VCaP (cell line): ENCODE measurements at regions not wholly inside any gene's neighbourhood (a gene's known extent, or its start where the extent isn't known, plus 50 kb on each side); places are given as distances from the start of the nearest gene placed in this dataset.
"Not testable (repeated sequence)": the region's sequence is repeated elsewhere in the genome, so short reads cannot be mapped to it uniquely, and the experiment has no call there.

ENCODE experiments used
- H3K27ac ChIP-seq: fragments of 450-650 bp; 2 replicates; pipeline ENCODE4 v1.5.1; 2017
- TF ChIP-seq, protein P1 (sequence below): fragments of 450-650 bp; conservative IDR thresholded peaks from 2 replicates; pipeline ENCODE4 v1.5.1; 2017; ENCODE audit warnings: mild to moderate bottlenecking, moderate library complexity

DNA sequence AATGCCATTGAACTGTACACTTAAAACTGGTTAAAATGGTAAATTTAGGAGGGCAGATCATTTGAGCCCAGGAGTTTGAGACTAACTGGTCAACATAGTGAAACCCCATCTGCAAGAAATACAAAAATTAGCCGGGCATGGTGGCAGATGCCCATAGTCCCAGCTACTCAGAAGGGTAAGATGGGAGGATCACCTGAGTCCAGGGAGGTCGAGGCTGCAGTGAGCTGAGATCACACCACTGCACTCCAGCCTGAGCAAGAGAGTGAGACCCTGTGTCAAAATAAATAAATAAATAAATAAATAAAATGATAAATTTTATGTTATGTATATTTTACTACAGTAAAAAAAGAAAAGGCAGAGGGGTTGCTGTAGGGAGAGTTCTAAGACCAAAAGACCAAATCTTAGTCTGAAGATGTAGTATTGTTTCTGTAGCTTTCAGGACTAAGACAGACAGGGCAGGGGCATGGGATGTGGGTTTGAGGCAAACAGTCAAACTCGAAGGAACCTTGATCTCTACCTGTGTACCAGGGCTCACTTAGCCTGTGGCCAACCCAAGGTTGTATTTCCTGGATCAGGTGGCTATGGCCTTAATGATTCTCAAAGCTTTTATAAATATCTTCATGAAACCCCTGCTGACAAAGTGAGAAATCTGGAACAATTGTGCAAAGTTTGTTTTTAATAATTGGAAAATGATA is 316.7 kb downstream of the CYRIA start:
- no peak overlapping the region for H3K27ac ChIP-seq
- TF ChIP-seq, protein P1, sequence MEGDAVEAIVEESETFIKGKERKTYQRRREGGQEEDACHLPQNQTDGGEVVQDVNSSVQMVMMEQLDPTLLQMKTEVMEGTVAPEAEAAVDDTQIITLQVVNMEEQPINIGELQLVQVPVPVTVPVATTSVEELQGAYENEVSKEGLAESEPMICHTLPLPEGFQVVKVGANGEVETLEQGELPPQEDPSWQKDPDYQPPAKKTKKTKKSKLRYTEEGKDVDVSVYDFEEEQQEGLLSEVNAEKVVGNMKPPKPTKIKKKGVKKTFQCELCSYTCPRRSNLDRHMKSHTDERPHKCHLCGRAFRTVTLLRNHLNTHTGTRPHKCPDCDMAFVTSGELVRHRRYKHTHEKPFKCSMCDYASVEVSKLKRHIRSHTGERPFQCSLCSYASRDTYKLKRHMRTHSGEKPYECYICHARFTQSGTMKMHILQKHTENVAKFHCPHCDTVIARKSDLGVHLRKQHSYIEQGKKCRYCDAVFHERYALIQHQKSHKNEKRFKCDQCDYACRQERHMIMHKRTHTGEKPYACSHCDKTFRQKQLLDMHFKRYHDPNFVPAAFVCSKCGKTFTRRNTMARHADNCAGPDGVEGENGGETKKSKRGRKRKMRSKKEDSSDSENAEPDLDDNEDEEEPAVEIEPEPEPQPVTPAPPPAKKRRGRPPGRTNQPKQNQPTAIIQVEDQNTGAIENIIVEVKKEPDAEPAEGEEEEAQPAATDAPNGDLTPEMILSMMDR = no peak

DNA sequence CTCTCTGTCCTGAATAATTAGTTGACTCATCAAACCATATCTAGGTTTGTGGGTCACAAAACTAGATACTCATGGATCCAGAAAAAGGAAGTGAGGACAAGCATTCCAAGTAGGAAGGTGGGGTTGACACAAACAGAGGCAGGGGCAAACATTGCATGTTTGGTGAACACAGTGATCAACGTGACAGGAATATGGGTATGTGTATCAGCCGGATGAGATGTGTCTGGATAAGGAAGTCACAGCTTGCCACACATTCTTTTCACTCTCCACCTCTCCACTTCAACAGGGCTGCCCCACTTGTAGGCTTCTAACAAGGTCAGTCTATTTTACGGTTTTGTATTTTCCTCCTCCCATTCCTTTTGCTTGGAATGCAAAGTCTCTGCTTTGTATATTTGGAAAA is 319.0 kb downstream of the CYRIA start:
- no peak overlapping the region for H3K27ac ChIP-seq
- TF ChIP-seq, protein P1 = no peak

DNA sequence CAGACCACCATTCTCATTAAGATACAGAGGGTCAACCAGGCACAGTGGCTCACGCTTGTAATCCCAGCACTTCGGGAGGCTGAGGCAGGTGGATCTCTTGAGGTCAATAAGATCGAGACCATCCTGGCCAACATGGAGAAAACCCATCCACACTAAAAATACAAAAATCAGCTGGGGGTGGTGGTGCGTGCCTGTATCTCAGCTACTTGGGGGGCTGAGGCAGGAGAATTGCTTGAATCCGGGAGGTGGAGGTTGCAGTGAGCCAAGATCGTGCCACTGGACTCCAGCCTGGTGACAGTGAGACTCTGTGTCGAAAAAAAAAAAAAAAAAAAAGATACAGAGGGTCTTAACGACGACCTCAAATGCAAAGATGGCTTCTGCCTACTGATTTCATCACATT is 320.4 kb downstream of the CYRIA start:
- not testable (repeated sequence) for H3K27ac ChIP-seq

DNA sequence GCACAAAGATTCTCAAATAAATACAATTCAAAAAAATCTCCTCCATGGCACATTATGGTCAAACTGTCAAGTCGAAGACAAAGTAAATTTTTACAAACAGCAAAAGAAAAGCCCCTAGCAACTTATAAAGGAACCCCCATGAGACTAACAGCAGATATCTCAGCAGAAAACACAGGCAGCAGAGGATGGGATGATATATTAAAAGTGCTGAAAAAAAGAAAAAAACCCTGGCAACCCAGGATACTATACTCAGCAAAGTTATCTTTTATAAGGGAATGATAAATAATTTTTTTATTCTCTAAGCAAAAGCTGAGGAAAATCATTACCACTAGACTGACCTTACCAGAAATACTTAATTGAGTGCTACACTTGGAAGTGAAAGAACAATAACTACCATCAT is 326.4 kb downstream of the CYRIA start:
- TF ChIP-seq, protein P1 = no peak

DNA sequence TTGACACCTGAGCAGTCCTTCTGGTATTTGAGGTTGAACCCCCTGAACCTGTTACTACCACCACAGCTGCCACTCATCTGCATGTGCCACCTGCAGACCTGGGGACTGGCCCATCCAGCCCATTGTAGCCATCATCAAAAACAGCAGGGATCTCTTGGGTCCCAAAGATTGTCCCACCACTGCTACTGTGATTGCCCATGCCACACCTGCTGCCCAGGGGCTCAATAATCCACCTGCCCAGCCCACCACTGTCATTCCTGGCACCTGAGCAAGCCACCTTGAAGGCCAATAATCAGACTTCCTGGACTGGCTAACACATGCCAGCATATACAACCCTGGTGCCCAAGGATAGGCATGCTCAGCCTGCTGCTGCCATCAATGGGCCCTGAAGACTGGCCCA is 327.6 kb downstream of the CYRIA start:
- TF ChIP-seq, protein P1 = no peak

More for the DNA sequence above, 326.4 kb downstream of the CYRIA start:
- no peak overlapping the region for H3K27ac ChIP-seq

DNA sequence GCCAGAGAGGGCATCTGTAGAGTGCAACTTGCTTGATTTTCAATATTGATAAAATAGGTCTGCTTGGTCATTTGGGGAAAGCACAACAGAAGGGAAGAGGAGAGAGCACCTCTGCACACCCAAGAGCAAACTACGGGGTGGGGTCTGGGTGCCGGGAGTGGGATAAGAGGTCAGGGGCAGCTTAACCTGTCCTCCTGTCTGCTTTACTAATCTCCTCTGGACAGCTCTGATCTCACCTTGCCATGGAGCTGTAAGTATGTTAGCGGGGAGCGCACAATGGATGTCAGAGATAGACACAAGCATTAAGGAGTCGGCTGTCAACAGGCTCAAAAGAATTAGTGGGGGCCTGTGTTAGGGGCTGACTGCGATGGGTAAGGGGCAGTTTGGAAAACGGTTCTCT is 328.7 kb downstream of the CYRIA start:
- TF ChIP-seq, protein P1 = no peak
- no peak overlapping the region for H3K27ac ChIP-seq

More for the DNA sequence above, 327.6 kb downstream of the CYRIA start:
- no peak overlapping the region for H3K27ac ChIP-seq

DNA sequence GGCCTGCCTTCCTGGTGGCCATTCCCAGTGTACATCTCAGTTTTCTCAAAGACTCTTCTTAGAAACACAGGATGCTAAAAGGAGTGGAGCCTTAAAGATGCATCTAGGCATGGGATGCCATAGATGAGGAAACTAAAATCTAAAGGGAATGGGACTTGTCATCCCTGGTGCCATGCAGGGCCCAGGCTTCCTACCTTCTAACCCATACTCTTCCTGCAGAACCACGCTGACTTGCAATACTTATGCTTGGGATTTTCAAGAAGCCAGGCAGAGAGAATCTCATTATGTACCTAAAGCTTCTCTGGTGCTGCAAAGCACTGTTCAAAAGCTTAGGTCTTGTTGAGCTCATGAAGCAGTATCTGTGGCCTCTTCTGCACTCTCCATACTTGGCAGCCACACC is 329.1 kb downstream of the CYRIA start:
- no peak overlapping the region for H3K27ac ChIP-seq
- TF ChIP-seq, protein P1 = no peak

DNA sequence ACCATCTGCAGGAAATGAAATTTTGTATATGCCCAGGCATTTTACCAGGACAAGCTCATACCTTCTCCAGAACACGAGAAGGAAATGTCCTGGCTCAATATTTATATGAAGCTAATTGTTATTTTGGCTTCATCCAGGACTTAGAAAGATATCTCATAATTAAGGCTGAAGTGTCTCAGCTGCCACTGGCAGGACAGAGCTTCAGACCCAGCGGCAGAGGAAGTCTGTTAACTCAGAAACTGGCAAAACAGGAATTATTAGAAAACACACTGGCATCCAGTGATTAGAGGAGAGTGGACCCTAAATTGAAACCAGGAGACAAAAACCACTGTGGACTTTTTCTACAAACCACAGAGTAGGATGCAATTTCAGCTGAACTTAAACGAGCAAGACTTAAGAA is 329.7 kb downstream of the CYRIA start:
- H3K27ac ChIP-seq = peak overlapping the region; percentile 9; the same call in 1 of the 2 replicates
- TF ChIP-seq, protein P1 = no peak
